Endothelial cell of umbilical vein (primary cell): ENCODE measurements at regions not wholly inside any gene's neighbourhood (a gene's known extent, or its start where the extent isn't known, plus 50 kb on each side); places are given as distances from the start of the nearest gene placed in this dataset.
"Not testable (repeated sequence)": the region's sequence is repeated elsewhere in the genome, so short reads cannot be mapped to it uniquely, and the experiment has no call there.

Experiments used
- EZH2 ChIP-seq: IDR thresholded peaks from 2 replicates; pipeline ENCODE4 v1.6.1; 2012; ENCODE audit warnings: borderline replicate concordance, low read depth, mild to moderate bottlenecking, moderate library complexity, low read length, inconsistent platforms; ENCODE audit not compliant: severe bottlenecking
- TF ChIP-seq, protein P1 (sequence below), 2 donors: IDR thresholded peaks; 1 replicate in 1 of 2; 2 replicates in 1 of 2; pipeline ENCODE4 v1.5.1; 2011; ENCODE audit warnings: low read length in 2 of 2, mild to moderate bottlenecking in 2 of 2, moderate library complexity in 2 of 2, control low read depth in 1 of 2, inconsistent platforms in 1 of 2, low read depth in 1 of 2; ENCODE audit not compliant: insufficient read depth in 1 of 2; ENCODE audit errors: extremely low read depth in 1 of 2

- not testable (repeated sequence) for TF ChIP-seq EZH2
- TF ChIP-seq, protein P1, sequence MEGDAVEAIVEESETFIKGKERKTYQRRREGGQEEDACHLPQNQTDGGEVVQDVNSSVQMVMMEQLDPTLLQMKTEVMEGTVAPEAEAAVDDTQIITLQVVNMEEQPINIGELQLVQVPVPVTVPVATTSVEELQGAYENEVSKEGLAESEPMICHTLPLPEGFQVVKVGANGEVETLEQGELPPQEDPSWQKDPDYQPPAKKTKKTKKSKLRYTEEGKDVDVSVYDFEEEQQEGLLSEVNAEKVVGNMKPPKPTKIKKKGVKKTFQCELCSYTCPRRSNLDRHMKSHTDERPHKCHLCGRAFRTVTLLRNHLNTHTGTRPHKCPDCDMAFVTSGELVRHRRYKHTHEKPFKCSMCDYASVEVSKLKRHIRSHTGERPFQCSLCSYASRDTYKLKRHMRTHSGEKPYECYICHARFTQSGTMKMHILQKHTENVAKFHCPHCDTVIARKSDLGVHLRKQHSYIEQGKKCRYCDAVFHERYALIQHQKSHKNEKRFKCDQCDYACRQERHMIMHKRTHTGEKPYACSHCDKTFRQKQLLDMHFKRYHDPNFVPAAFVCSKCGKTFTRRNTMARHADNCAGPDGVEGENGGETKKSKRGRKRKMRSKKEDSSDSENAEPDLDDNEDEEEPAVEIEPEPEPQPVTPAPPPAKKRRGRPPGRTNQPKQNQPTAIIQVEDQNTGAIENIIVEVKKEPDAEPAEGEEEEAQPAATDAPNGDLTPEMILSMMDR (IDR thresholded peaks at IDR 0.05; ENCODE audit: extremely low read depth in 1 of 2, insufficient read depth in 1 of 2, low read depth in 1 of 2, low read length in 2 of 2): not testable (repeated sequence)
Measured at GRCh38 chr21:6533261-6533660, 3988.1 kb upstream of the TPTE start.
